Forelimb muscle (tissue), 1 donor: ENCODE measurements at regions not wholly inside any gene's neighbourhood (a gene's known extent, or its start where the extent isn't known, plus 50 kb on each side); places are given as distances from the start of the nearest gene placed in this dataset.
A peak's percentile ranks its signal among the peaks of the same experiment; 100 is the strongest.

Experiments used
- DNase-seq: peaks from one replicate; pipeline ENCODE4 v3.0.0-alpha.2; 2013; ENCODE audit warnings: low read depth

DNA sequence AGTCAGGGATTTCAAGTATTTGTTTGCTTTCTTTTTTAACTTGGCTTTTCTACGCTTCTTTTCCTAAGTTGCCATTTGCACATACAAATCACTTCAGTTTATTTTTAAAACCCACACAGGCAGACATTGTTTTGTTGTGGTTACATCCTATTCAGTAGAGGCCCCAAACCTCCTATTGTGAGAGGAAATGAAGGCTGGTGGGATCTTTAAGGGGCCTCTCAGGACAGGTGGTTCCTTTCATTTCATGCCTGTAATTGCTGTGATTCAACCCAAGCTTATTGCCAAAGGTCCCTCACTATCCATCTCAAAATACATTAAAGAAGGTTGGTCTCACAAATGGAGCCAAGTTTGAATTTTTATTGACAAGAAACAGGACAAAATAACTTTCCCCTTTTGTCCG lies 257.1 kb downstream of the ADAMTS20 start:
- no peak for DNase-seq

DNA sequence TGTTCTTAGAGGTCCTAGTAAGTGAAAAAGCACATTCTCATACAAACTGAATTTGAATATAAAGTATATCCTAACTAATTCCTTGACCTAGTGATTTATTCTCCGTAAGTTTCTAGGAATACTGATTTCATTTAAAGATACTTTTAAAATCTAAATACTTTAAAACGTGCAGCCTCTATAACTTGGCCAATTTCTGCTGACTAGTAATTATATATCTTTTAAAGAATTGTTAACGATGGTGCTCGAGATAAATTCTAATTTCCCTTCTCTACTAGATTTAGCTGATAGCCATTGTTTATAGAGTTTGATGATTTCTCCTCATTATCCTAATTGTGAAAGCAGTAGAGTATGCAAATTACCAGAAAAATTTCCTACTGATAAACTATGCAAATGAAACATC lies 257.9 kb downstream of the ADAMTS20 start:
- no peak for DNase-seq

DNA sequence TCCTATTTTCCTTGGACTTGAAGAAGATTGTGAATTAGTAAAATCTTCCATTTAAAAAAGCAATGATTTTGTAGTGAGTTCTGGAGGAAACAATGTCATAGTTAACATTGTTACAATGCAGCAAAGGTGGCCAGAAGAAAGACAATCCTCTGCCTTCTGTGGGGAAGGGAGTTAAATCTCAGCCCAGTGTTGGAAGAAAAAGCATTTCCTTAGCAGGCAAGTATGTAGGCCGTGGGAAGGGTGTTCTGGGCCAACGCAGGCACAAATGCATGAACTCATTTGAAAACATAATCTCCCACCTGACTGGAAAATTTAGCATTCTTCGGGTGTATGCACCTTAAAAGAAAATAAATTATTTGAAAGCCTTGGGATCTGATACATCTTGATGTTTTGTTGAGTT lies 258.6 kb downstream of the ADAMTS20 start:
- no peak for DNase-seq

DNA sequence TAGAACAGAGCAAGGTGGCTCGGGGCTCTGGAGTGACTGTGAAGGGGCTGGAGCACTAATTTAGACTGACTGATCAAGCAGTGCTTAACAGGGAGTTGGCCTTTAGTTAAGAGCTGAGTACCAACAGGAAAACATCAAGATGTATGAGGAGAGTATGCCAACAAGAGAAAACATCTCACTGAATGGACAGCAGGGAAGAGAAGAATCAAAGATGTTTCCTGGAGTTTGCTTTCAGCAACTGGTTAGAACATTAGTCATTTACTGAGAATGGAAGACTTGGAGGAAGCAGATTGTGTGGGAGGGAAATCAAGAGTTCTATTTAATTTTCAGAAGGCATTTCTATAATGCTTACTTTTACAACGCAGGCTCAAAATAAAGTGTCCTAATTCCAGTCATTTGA lies 259.3 kb downstream of the ADAMTS20 start:
- DNase-seq: no peak

DNA sequence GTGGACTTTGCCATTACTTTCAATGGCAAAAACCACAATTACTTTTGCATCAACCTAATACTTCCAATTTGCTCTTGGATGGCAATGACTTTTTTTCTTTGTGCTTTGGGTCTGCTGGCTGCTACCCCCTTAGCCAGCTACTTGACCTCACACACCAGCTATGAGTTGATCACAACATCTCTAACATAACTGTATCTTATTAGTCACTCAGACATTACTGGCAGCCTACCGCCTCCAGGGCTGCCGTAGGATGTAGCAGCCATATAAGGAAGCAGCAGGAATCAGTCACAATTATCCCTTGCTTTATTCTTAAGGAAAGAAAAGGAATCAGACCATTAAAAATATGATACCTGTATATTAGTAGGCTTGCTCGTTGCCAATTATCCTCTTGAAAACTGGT lies 260.5 kb downstream of the ADAMTS20 start:
- no peak for DNase-seq

DNA sequence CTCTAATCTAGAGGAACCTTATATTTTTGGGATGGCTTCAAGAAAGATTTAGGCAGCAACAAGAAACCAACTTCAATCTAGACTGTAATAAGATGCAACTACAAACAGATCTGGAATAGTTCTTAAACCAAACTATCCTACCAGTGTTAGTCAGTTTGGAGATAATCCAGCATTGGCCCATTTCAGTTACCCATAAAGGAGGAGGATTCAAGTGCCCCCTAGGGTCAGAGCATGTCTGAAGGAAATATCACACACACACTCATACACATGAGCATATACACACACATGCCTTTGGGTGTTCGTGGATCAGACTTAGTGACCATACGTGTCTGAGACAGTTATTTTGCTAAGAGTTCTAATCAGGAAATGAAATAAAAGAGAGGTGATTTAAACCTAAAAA lies 261.2 kb downstream of the ADAMTS20 start:
- DNase-seq: no peak

DNA sequence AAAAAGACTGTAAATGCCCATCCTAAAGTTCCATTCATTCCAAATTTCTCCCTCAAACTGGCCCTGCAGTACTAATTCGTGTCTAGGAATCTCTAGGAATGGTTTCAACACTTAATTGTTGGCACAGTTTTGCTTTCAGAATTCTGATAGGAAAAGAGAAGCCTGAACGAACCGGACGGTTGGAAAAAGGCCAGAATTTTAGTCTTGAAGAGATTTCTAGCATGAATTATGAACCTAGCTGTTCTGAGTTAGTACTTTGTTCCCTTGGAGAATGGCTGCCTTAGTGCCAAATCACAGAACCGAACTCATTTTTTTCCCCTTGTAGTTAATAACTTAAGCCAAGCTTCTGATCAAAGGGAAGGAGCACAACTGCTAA lies 262.6 kb downstream of the ADAMTS20 start:
- no peak for DNase-seq

DNA sequence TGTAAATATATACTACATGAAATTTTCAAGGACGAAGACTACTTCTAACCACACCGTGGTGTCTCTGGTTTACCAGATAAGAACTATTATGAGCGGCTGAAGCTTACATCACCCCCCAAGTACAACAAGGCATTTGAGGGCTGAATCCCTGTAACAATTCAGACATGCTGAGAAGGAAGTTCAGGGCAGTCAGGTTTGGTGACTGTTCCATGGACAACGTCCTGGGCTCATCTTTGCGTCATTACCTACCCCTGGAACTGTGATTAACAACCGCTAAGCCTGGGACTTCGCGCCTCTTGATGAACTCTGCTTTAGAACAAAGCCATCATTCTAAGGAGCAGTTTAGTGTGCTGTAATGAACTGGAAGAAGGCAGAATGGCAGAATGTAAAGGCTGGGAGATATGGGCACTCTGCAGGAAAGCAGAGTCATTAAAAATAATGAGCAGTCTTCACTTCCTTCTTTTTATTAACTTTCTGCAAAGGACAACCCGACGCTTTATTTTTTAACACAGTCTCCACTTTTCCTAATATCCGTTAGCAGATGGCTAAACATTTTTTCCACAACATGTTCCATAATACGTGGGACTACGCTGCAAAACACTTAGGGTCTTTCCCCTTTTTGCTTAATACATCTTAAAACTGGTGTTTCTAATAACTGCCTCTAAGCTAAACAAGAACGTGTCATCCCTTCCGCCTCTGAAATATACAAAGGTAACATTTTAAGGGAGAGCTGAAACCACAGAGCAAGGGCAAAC lies 263.2 kb downstream of the ADAMTS20 start:
- DNase-seq: no peak

DNA sequence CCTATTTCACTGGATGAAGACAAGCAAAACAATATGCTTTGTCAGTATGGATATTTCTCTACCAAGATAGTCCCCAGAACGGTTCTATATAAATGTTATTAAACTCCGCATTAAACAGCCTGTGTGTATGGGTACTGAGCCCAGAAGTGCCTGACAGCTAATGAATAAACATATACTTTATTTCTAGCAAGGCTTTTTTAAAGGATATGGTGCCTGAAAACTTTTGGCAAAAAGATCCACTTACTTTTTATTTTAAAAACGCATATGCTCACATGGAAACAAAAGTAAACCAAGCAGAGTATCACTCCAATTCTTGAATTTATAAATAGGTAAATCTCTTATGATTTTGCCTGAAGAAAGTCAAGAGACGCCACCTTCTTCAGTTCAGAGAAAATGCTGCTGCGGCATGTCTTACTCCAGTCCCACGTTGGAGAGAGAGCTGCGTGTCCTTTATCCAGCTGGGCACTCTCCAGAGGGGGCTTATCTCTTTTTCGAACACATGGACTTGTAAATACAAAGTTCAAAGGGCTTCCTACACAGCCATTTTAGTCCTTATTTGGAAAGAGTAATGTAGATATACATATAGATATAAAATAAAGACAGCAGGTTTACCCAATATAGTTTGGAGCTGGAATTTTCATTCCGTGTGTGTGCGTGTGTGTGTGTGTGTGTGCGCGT lies 264.2 kb downstream of the ADAMTS20 start:
- DNase-seq: no peak

DNA sequence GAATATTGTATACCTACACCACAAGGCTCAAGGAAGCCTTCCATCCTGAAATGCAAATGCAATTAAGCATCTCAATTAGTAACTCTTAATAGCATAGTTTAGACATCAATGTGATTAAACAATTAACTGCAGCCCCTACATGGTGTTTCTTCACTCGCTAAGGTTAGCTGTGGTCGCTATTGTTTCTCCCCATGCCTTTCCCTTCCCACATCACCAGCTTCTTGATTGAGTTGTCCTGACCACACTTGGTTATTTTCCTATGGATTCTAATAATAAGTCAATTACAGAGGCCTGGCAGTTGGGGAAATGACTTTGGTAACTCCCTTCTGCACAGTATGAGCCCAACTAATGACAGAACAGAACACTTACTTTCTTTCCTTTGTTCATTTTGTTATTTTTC lies 265.0 kb downstream of the ADAMTS20 start:
- DNase-seq: no peak

DNA sequence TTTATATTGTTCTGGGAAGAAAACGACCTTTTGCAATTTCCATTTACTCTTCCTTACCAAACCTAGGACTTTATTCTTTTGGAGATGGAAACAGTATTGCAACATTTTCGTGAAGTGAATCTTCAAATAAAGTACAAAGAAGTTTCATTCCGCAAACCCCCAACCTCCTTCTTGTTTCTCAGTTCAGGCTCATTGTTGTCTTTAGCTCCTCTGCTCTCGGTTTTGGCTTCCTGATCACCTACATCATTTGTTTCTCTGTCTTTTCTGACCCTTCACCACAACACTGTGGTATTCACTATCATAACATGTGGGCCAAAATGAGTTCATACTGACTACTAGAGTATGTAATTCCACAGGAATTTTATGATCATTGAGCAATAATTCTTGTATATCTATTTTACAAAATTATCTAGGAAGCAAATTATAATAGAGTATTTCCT lies 266.8 kb downstream of the ADAMTS20 start:
- DNase-seq: no peak

DNA sequence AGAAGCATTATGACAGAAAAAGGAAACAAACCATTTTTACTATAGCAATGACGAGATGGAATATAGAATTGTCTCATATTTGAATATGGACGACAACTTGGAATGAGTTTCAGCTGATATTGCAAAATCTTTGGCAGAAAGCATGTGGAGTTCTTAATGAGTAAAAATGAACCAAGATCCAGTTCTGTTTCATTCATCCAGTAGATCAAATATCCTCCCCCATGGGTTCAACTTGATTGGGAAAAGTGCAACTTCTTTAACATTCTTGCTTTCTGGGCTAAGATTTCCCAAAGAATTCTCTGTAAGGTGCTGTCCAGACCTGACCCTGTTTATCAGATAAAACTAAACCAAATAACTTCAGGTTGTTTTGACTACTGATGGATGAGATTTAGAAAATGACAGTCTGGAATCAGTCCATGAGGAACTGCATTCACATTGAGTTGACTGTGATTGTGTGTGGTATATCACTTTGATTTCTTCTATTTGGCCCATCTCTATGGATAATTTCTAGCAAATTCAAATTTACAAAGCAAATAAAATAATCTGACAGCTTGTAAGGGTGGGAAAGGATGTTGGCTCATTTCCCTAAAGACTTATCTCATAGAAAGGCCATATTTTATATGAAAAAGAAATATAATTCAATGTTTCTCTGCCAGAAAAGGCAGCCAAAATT lies 267.4 kb downstream of the ADAMTS20 start:
- DNase-seq: peak; percentile 65

DNA sequence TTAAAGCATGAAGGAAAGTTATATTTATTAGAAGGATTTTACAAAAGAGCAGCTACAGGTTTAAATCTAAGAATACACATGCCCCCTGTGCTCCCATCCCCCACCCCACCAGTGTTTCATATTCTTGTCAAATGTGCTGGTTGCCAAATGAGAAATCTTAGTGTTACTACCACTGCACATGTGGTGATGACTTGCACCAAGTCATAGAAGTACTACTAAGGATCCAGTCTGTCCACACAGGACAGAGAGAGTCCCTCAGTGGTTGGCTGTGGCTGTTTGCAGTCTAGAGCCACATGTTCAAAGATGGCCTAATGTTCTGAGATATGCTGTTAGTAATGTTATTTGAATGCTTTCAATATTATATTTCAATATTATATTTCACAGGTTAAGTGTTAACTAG lies 268.8 kb downstream of the ADAMTS20 start:
- no peak for DNase-seq

DNA sequence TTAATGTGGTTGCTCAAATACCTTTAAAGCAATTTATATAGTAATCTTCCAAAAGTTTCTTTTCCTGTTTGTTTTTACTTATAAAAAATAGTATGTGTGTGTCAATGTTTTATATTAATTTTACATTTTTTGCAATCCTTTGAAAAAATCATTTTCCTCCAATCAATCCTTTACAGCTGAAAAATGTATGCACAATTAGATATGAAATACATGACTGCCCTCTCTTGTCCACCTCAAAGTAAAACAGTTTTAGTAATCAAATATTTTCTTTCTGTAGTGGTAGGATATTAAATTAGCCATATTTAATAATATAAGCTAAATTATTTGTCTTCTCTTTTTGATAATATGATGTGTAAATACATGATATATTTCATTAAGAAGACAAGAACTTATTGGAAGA lies 269.9 kb downstream of the ADAMTS20 start:
- no peak for DNase-seq

DNA sequence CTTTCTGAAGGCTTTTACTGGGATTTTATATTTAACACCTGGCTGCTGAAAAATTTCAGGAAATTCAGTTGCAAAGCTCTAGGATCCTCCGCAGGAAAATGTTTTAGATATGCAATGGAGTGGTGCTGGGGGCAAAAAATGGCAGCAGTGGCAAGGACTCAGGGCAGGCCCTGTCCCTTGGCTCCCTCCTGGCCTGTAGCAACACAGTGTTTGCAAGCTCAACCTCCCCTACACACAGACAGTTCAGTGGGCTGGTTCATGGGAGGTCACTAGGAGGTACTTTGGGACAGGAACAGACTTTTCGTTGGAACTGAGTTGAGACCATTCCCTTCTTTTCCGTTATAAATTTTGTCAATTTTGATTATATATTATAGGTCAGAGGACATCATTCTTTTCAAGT lies 270.4 kb downstream of the ADAMTS20 start:
- DNase-seq: no peak

DNA sequence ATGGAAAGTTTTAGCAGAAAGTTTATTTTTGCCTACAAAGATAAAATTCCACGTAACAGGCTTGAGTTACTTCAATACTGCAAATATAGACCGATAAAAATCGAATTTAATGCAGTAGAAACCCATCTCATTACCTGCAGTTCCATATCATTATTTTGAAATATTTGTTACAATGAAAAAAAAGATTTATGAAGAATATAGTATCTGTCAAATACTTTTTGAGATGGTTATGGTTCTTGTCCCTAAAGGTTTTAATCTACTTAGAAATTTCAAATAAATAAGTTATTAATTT lies 273.5 kb downstream of the ADAMTS20 start:
- no peak for DNase-seq

DNA sequence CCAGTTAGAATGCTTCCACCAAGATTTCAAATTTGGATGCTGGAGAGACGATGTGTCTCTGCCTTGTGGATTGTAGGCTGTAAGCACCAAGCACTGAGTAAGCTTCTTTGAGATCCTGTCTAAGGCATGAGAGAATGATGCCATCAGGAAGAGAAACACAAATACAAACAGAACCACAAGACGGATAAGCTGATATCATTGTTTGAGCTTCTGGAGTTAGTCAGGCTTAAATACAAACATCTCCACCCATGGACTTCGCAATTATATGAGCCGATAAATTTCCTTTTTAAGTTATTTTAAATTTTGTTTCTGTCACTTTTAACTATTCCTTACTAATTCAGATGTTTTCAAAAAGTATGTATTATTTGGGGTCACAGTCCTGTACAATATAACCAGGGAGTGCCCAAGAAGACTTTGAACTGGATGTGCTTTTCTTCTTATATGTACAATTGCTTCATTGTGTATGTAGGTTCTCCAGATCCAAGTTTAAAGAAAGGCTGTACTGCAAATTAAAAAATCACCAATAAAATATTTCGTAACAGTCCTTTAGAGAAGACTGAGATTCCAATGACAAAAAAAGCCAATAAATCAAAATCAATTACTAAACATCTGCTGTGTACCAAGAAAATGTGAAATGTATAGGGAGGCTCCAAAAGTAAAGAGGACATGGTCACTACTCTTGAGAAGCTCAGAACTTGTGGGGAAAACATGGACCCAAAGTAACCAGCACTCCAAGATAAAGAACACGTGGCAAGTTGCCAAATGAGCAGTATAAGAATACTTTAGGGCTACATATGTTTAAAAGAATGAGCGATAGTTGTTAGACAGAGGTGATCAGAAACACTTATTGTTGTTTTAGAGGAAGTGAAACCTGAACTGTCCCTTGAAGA lies 274.1 kb downstream of the ADAMTS20 start:
- DNase-seq: no peak

DNA sequence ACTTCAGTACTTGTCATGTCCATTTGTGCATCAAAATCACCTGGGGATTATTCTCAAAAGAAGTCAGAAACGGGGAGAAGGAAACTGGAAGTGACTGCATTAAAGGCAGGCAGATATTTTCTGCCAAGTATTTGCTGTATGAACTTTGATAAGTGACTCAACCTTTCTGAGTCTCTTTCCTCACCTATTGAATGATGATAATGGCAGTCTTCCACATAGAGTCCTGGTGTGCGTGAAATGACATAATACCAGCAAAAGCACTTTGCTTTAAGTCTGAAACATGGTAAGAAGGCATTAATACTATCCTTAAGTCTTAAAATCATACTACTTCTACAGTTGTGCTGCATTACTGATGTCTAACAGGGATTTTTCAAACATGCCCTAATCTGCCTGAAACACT lies 278.5 kb downstream of the ADAMTS20 start:
- no peak for DNase-seq

DNA sequence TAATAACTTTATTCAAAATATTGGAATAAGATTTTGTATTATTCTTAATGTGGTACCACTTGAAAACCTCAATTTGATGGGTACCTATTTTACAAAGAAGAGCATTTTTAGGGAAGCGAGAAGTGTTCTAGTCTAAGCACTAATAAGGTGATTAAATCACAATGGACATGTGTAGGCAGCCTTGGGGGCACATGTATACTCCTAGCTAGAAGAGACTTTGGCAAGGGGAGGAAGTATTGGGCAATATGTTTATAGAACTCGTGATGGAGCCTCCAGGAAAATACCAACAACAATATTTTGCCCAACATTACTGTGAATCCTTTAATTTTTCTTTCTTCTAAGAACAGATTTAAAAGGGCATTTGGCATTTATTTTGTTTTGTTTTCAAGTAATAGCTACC lies 280.3 kb downstream of the ADAMTS20 start:
- no peak for DNase-seq

DNA sequence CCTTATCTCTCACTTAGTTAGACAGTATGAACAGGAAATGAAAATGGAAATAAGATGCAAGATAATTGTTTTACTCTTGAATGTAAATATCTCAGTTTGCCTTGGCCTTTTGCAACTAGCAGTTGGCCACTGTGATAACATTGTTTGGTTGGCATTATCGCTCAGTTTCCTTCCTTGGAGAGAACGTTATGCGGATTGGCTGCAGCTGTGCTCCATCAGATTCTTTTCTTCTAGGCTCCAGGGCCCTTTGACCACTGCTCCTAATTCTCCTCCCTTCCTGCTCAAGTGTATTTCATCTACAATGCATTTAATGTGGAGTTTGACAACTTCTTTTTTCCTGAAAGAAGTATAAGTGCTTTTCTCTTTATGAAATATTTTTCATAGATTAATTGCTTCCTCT lies 284.2 kb downstream of the ADAMTS20 start:
- DNase-seq: no peak

DNA sequence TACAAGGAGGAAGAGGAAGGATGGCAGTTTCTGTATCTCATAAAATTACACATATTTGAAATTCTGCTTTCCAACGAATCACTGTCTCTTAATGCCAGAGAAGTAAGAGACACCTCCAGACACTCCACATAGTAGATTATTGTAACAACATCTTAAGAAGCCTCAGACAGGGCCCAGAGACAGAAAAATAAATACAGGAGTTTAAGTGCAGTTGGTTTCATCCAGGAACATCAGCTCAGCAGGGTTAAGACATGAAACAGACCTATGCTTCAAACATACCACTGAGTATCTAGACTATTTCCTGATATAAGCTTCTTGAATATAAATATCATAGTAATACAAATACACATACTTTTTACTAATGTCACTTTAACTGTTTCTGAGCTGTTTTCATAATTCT lies 290.3 kb downstream of the ADAMTS20 start:
- no peak for DNase-seq

DNA sequence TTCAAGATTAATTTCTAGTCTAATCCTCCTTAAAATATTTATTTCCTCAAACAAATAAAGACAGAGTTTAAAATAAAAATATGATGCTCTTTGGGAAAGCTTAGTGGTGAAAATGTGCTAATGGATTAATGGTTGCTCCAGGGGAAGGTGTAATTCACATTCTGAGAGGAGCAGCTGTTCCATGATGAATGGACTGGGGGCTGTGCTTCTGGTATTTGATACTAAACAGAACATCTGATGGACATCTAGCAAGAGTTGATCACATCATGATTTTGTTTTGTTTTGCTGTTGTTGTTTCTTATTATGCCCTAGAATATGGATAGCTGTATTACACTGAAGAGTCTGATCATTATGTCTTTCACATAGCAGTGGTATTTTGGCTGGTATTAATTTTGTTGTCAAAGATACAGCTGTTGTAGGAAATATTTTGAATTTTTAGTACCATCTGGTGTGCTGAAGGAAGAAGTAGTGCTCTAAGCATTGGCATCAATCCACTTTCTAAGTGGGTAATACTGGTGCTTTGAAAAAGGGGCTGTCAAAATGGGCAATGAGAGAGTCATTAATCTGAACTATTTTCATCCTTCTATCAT lies 296.4 kb downstream of the ADAMTS20 start:
- no peak for DNase-seq
